Psoas muscle (tissue), 7 donors: ENCODE measurements at regions not wholly inside any gene's neighbourhood (a gene's known extent, or its start where the extent isn't known, plus 50 kb on each side); places are given as distances from the start of the nearest gene placed in this dataset.
A peak's percentile ranks its signal among the peaks of the same experiment; 100 is the strongest.
"Not testable (repeated sequence)": the region's sequence is repeated elsewhere in the genome, so short reads cannot be mapped to it uniquely, and the experiment has no call there.

ENCODE experiments used
- ATAC-seq, 4 donors: fragments of 200-7000 bp; cut with Tn5 transposase; one replicate each; pipeline ENCODE4 v1.9.1; 2020; ENCODE audit warnings: moderate library complexity in 3 of 4, mild to moderate bottlenecking in 2 of 4
- DNase-seq, 2 donors: peaks; one replicate each; pipeline ENCODE4 v3.0.0-alpha.2; 2020
- H3K27ac ChIP-seq: fragments of 200-600 bp; one replicate; pipeline ENCODE4 v1.8.0; 2022
- H3K27me3 ChIP-seq, 3 donors: fragments of 200-600 bp in 1 of 3; one replicate each; pipeline versions ENCODE4 v1.6.1 to v1.8.0; 2013 to 2022; ENCODE audit warnings: low read length in 2 of 3, mild to moderate bottlenecking in 2 of 3, moderate library complexity in 1 of 3; ENCODE audit not compliant: insufficient read depth in 3 of 3
- H3K36me3 ChIP-seq, 2 donors: fragments of 200-600 bp in 1 of 2; one replicate each; pipeline versions ENCODE4 v1.6.1 to v1.8.0; 2013 to 2022; ENCODE audit warnings: low read depth in 1 of 2, mild to moderate bottlenecking in 1 of 2, moderate library complexity in 1 of 2; ENCODE audit not compliant: insufficient read depth in 1 of 2
- H3K4me1 ChIP-seq: fragments of 200-600 bp; one replicate; pipeline ENCODE4 v1.8.0; 2022
- H3K4me3 ChIP-seq: fragments of 200-600 bp; one replicate; pipeline ENCODE4 v1.8.0; 2022; ENCODE audit warnings: mild to moderate bottlenecking
- H3K9me3 ChIP-seq: fragments of 200-600 bp; one replicate; pipeline ENCODE4 v1.8.0; 2022
- WGBS, 3 donors: extraction: QIAGEN DNeasy Blood & Tissue Kit; methylation state at CpG; one replicate each; pipeline versions ENCODE4 v1.1.6 to v1.1.7; 2013; 5-methylcytosine and 5-hydroxymethylcytosine counted together
- intact Hi-C, 2 donors: fragments of 100-400 bp; cut with DNase I; formaldehyde crosslinking; loops; one replicate each; pipeline versions ENCODE4 v1.11.0 to v1.14.2; 2022
- TF ChIP-seq, protein P1 (sequence below): fragments of 200-600 bp; IDR thresholded peaks from one replicate; pipeline ENCODE4 v1.8.0; 2022; ENCODE audit warnings: antibody characterized with exemption
- donor health status: healthy with polysubstance abuse.
- donor health status: DM: no; HTN: no; CAD: no; lungs with moderate emphysema.
- donor health status: Bipolar disorder and iron deficiency.
- donor health status: healthy.
- donor health status: DM: yes; HTN: yes; CAD: no.
- donor health status: DM: no; HTN: no; CAD: no.
- donor health status: DM: yes; HTN: yes; CAD: no.

DNA sequence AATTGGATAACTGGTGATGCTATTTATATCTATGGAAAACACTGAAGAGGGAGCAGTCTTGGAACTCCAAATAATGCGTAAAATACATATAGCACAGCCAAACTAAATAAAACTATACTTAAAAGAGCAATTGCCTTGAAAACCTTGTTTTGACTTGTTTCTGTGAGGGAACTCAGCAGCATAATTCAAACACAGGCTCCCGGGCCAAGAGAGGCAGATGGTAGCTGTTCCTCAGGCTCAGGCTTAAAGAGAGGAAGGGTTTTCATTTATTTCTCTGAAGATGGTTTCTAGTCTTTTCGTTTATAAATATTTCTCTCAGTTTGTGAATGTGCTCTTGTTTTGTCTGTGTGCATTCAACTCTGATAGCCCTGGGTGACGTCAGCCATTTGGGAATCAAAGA lies 82.4 kb downstream of the FANCF start:
- H3K27me3 ChIP-seq: no peaks in the 10 kb centered on the region
- TF ChIP-seq, protein P1, sequence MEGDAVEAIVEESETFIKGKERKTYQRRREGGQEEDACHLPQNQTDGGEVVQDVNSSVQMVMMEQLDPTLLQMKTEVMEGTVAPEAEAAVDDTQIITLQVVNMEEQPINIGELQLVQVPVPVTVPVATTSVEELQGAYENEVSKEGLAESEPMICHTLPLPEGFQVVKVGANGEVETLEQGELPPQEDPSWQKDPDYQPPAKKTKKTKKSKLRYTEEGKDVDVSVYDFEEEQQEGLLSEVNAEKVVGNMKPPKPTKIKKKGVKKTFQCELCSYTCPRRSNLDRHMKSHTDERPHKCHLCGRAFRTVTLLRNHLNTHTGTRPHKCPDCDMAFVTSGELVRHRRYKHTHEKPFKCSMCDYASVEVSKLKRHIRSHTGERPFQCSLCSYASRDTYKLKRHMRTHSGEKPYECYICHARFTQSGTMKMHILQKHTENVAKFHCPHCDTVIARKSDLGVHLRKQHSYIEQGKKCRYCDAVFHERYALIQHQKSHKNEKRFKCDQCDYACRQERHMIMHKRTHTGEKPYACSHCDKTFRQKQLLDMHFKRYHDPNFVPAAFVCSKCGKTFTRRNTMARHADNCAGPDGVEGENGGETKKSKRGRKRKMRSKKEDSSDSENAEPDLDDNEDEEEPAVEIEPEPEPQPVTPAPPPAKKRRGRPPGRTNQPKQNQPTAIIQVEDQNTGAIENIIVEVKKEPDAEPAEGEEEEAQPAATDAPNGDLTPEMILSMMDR: no peak
- H3K9me3 ChIP-seq: no peaks in the 10 kb centered on the region
- H3K36me3 ChIP-seq: no peaks in the 10 kb centered on the region
- H3K4me1 ChIP-seq: no peaks in the 10 kb centered on the region
- intact Hi-C loops: no loop called here
- no peak overlapping the region for H3K4me3 ChIP-seq
- ATAC-seq (no peak), DNase-seq (no peak)
- WGBS, 3 donors: 57 to 69% (median 69%) methylated on average over 4 of the region's 4 CpGs
- no peak overlapping the region for H3K27ac ChIP-seq

DNA sequence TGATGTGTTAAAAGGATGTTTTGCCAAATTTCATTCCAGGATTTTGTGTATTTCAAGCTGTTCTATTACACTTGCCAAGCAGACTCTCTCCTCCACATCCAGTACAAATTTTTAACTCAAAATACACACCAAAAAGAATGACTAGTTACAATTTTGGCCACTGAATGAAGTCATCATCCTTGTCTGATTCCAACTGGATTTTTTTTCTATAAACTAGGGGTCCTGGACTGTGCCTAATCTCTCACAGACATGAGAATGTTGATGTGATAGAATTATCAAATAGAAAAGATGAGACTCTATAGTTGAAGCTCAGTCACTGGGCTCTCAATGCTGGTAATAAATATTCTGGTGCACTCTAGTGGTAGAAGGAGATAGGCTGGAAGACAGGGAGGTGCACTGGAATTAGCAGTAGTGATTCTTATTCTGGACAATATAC lies 85.8 kb downstream of the FANCF start:
- Histone ChIP-seq H3K27me3 (no peaks in the 10 kb centered on the region), H3K4me1 (no peaks in the 10 kb centered on the region), H3K4me3 (no peak overlapping the region), H3K27ac (no peak overlapping the region), H3K9me3 (no peaks in the 10 kb centered on the region), H3K36me3 (no peaks in the 10 kb centered on the region)
- DNase-seq (no peak), ATAC-seq (peak; percentile 71 to 86 (median 76))
- intact Hi-C loops: loop anchor here (2.0 kb wide), 2 partner anchors 205 to 207 kb away; no protein-coding TSS in a partner anchor
- TF ChIP-seq, protein P1: peak; percentile 68

DNA sequence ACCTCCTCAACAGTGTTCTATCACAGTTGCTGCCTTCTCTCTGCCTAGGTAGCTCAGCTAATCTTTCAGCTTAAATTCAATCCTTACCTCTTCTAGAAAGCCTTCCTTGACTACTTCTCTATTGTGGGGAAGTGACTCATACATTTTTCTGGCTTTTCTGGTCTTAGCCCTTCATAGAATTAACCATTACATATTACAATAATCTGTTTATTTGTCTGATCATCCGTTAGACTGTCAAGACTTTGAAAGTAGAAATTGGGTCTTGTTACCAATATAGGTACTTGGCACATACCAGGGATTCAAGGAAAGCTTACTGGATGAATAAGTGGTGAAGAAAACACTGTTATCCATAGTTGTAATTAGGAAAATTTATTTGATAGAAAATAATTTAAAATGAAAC lies 89.6 kb downstream of the FANCF start:
- ATAC-seq (no peak), DNase-seq (no peak)
- WGBS, 3 donors: 0 to 22% (median 0%) methylated on average over 1 of the region's 1 CpG
- Histone ChIP-seq H3K4me1 (no peaks in the 10 kb centered on the region), H3K36me3 (no peaks in the 10 kb centered on the region), H3K27ac (no peak overlapping the region), H3K4me3 (no peak overlapping the region), H3K27me3 (no peaks in the 10 kb centered on the region), H3K9me3 (no peaks in the 10 kb centered on the region)
- TF ChIP-seq, protein P1: no peak
- intact Hi-C loops: no loop called here

DNA sequence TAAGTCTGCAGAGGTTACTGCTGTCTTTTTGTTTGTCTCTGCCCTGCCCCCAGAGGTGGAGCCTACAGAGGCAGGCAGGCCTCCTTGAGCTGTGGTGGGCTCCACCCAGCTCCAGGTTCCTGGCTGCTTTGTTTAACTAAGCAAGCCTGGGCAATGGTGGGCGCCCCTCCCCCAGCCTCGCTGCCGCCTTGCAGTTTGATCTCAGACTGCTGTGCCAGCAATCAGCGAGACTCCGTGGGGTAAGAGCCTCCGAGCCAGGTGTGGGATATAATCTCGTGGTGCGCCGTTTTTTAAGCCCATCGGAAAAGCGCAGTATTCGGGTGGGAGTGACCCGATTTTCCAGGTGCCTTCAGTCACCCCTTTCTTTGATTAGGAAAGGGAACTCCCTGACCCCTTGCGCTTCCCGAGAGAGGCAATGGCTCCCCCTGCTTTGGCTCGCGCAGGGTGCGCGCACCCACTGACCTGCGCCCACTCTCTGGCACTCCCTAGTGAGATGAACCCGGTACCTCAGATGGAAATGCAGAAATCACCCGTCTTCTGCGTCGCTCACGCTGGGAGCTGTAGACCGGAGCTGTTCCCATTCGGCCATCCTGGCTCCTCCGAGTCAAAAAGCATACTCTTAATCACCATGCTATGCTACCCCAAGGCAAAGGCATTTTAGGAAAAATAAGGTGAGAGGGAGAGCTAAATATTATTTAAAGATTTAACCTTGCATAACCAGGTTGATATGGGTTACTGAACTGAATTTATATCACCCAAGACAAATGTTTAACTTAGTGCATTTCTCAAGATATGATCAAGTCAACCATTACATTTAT lies 96.8 kb downstream of the FANCF start:
- ATAC-seq, H3K27me3 ChIP-seq, H3K9me3 ChIP-seq, H3K4me1 ChIP-seq, H3K4me3 ChIP-seq, DNase-seq, H3K36me3 ChIP-seq, intact Hi-C loops, H3K27ac ChIP-seq: not testable (repeated sequence)
- WGBS, 3 donors: 66 to 87% (median 68%) methylated on average over 23 to 28 of the region's 28 CpGs

DNA sequence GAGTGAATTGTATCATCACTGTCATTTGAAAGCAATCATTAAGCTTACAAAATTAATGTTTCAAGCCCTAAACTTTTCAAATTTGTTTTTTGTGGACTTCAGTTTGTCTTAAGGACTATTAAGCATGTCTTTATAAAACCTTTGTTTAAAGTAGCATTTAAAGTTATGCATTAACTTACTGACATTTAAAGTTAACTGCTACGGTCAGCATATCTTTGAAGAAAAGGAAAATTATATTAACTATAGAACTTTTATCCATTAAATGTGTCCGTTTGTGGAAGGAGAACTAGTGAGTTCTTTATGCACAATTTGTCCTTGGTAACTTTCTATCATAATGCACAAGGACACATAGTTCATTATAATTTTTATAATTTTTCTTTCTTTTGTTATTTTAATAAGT lies 103.4 kb downstream of the FANCF start:
- Histone ChIP-seq H3K36me3 (no peaks in the 10 kb centered on the region), H3K27ac (no peak overlapping the region), H3K9me3 (no peaks in the 10 kb centered on the region), H3K4me1 (no peaks in the 10 kb centered on the region), H3K27me3 (peaks cover 0 to 3% (median 0%) of the 10 kb centered on the region in 3 donors), H3K4me3 (no peak overlapping the region)
- intact Hi-C loops: no loop called here
- WGBS, 3 donors: 90 to 93% (median 91%) methylated on average over 2 of the region's 2 CpGs
- TF ChIP-seq, protein P1: no peak
- no peak for DNase-seq
- ATAC-seq: no peak
